ENCODE measurements at regions not wholly inside any gene's neighbourhood (a gene's known extent, or its start where the extent isn't known, plus 50 kb on each side); places are given as distances from the start of the nearest gene placed in this dataset.

DNA sequence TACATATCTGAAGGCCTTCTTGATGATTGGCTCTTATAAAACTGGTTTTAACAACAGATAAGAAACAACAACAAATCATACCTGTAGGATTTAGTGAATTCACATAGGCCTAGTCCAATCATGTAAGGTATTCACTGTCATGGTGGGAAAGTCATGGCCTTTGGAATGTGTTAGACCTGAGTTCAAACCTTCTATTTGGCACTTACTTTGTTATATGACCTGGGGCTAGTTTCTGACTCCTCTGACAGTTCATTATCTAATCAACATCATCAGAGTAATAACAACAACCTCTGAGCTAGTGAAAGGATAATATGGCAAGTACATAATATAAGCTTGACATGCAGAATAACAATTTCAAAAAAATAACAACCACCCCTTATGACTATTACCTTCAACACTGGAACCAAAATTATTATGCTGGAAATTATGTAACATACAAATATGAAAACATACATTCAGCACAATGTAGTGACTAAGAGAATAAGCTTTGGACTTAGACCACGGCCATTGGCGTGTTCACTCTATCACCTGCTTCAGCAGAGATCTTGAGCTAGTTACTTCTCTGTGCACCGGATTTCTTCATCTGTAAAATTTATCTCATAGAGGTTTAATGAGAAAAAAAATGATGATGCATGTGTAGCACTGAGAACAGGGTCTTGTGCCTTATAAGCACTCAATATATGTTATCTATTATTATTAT lies 597.6 kb downstream of the LMO4 start:
- DNase-seq (ENCODE audit: low spot score) (no peak), ATAC-seq (ENCODE audit: low read depth) (no peak)
- H3K27ac ChIP-seq (ENCODE audit: poor library complexity, severe bottlenecking) = no peak overlapping the region
- H3K4me1 ChIP-seq (ENCODE audit: insufficient read depth, poor library complexity, severe bottlenecking) = no peaks in the 10 kb centered on the region
- no peaks in the 10 kb centered on the region for H3K36me3 ChIP-seq (ENCODE audit: low read depth)
- TF ChIP-seq, protein P1, sequence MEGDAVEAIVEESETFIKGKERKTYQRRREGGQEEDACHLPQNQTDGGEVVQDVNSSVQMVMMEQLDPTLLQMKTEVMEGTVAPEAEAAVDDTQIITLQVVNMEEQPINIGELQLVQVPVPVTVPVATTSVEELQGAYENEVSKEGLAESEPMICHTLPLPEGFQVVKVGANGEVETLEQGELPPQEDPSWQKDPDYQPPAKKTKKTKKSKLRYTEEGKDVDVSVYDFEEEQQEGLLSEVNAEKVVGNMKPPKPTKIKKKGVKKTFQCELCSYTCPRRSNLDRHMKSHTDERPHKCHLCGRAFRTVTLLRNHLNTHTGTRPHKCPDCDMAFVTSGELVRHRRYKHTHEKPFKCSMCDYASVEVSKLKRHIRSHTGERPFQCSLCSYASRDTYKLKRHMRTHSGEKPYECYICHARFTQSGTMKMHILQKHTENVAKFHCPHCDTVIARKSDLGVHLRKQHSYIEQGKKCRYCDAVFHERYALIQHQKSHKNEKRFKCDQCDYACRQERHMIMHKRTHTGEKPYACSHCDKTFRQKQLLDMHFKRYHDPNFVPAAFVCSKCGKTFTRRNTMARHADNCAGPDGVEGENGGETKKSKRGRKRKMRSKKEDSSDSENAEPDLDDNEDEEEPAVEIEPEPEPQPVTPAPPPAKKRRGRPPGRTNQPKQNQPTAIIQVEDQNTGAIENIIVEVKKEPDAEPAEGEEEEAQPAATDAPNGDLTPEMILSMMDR (IDR thresholded peaks at IDR 0.05; ENCODE audit: poor library complexity, severe bottlenecking) = no peak
- H3K4me3 ChIP-seq (ENCODE audit: severe bottlenecking) = no peak overlapping the region
- no peaks in the 10 kb centered on the region for H3K27me3 ChIP-seq (ENCODE audit: insufficient read depth, poor library complexity, severe bottlenecking)
- no peaks in the 10 kb centered on the region for H3K9me3 ChIP-seq (ENCODE audit: severe bottlenecking)

DNA sequence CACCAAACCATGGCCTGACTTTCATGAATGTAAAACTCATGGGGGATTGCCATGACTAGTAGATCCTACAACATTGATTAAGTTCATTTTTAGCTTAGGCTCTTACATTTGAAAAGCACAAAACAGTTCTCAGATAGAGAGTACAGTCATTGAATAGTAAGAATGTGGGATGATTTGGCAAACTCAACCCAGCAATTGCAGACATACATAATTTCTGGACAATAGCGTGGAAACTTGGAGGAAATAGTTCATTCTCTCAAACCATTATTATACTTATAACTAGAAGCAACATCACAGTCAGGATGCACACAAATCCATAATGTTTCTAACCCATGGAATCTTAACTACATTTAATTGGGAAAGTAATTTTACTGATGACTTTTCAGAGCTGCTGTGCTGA lies 598.2 kb downstream of the LMO4 start:
- no peak overlapping the region for H3K27ac ChIP-seq (ENCODE audit: poor library complexity, severe bottlenecking)
- ATAC-seq (ENCODE audit: low read depth) (no peak), DNase-seq (ENCODE audit: low spot score) (no peak)
- no peaks in the 10 kb centered on the region for H3K4me1 ChIP-seq (ENCODE audit: insufficient read depth, poor library complexity, severe bottlenecking)
- H3K27me3 ChIP-seq (ENCODE audit: insufficient read depth, poor library complexity, severe bottlenecking) = no peaks in the 10 kb centered on the region
- TF ChIP-seq, protein P1 (IDR thresholded peaks at IDR 0.05; ENCODE audit: poor library complexity, severe bottlenecking) = no peak
- no peaks in the 10 kb centered on the region for H3K9me3 ChIP-seq (ENCODE audit: severe bottlenecking)
- H3K36me3 ChIP-seq (ENCODE audit: low read depth) = no peaks in the 10 kb centered on the region
- no peak overlapping the region for H3K4me3 ChIP-seq (ENCODE audit: severe bottlenecking)

DNA sequence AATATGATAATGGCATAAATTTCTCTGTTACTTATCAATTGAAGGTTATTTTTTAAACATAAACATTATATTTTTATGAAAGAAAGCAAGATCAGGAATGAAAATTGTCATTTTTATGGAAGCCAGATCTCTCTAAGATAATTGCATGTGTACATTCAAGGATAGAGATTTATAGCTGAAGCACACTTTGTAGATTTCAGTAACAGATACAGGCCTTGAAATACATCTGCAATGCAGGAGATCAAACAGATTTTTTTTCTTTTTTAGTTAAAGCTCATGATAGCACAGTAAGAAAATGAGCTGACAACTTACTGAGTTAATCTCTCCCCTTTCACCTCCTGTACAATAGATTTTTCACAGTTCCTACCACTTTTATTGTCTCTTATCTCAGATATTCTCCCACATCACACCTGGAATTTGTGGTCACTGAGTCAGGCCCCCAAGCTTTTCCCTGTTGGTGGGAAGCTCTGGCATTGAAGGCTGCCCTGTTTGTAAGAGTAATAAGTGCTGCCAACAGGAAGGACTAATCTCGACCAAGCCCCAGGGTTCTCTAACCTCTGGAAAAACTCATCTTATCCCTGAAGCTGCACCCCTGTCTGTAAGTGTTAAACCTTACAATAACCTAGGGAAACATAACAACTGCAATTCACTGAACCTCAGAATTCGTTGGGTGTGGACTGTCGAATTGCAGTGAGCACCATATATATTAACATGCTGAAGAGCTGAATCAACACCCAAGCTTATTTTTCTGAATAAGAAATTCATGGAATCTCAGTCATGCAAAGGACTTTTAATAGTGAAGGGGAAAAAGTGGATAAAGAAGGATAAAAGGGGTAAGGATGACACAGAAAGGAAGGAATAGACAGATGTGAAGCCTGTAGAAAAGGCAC lies 599.0 kb downstream of the LMO4 start:
- Histone ChIP-seq H3K4me3 (ENCODE audit: severe bottlenecking) (no peak overlapping the region), H3K27me3 (ENCODE audit: insufficient read depth, poor library complexity, severe bottlenecking) (no peaks in the 10 kb centered on the region), H3K36me3 (ENCODE audit: low read depth) (no peaks in the 10 kb centered on the region), H3K4me1 (ENCODE audit: insufficient read depth, poor library complexity, severe bottlenecking) (no peaks in the 10 kb centered on the region), H3K27ac (ENCODE audit: poor library complexity, severe bottlenecking) (no peak overlapping the region), H3K9me3 (ENCODE audit: severe bottlenecking) (no peaks in the 10 kb centered on the region)
- DNase-seq (ENCODE audit: low spot score) = no peak
- TF ChIP-seq, protein P1 (IDR thresholded peaks at IDR 0.05; ENCODE audit: poor library complexity, severe bottlenecking) = no peak
- peak; percentile 41; the same call in 1 of the 3 replicates for ATAC-seq (ENCODE audit: low read depth)

DNA sequence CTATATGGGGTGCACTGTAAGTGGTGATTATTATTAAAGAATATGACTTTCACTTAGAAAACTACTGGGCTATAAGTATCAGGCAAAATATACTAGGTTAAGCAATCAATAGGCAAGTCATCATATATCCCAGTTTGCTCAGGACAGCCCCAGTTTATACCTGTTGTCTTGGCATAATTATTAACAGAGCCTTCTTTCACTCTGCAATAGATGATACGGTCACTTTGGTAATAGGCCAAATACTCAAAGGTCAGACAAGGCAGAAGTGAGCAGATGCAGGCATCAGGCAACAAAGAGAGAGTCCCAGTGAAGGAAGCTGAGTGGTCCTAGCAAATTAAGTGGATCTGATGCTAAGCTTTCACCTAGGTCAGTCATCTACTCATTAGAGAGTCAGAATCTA lies 599.9 kb downstream of the LMO4 start:
- no peaks in the 10 kb centered on the region for H3K27me3 ChIP-seq (ENCODE audit: insufficient read depth, poor library complexity, severe bottlenecking)
- no peak overlapping the region for H3K27ac ChIP-seq (ENCODE audit: poor library complexity, severe bottlenecking)
- no peaks in the 10 kb centered on the region for H3K4me1 ChIP-seq (ENCODE audit: insufficient read depth, poor library complexity, severe bottlenecking)
- H3K4me3 ChIP-seq (ENCODE audit: severe bottlenecking) = no peak overlapping the region
- H3K36me3 ChIP-seq (ENCODE audit: low read depth) = no peaks in the 10 kb centered on the region
- TF ChIP-seq, protein P1 (IDR thresholded peaks at IDR 0.05; ENCODE audit: poor library complexity, severe bottlenecking) = no peak
- DNase-seq (ENCODE audit: low spot score) = no peak
- no peaks in the 10 kb centered on the region for H3K9me3 ChIP-seq (ENCODE audit: severe bottlenecking)
- ATAC-seq (ENCODE audit: low read depth) = no peak

Measured in RWPE2 (cell line).